HepG2 (cell line): ENCODE measurements at regions not wholly inside any gene's neighbourhood (a gene's known extent, or its start where the extent isn't known, plus 50 kb on each side); places are given as distances from the start of the nearest gene placed in this dataset.

Experiments used
- ATF7-NPFF ChIP-seq: sonication (generic); formaldehyde crosslinking; IDR thresholded peaks from 2 replicates; pipeline ENCODE4 v1.8.1; 2023; ENCODE audit warnings: mild to moderate bottlenecking, low read depth, missing genetic modification reagents, moderate library complexity
- FOXK1 ChIP-seq: sonication (generic); formaldehyde crosslinking; IDR thresholded peaks from 2 replicates; pipeline ENCODE4 v1.4.0; 2020; ENCODE audit warnings: low read depth, missing genetic modification reagents, borderline replicate concordance
- HINFP ChIP-seq: sonication (generic); formaldehyde crosslinking; IDR thresholded peaks from 2 replicates; pipeline ENCODE4 v1.4.0; 2020; ENCODE audit warnings: low read depth, mild to moderate bottlenecking, missing genetic modification reagents
- HOMEZ ChIP-seq: IDR thresholded peaks from 2 replicates; pipeline ENCODE4 v1.6.1; 2016; ENCODE audit warnings: low read depth
- ISL2 ChIP-seq: sonication (generic); formaldehyde crosslinking; IDR thresholded peaks from 2 replicates; pipeline ENCODE4 v1.5.0; 2020; ENCODE audit warnings: missing genetic modification reagents
- KLF6 ChIP-seq: IDR thresholded peaks from 2 replicates; pipeline ENCODE4 v1.8.0; 2016; ENCODE audit warnings: missing biosample characterization, missing genetic modification reagents
- MIER3 ChIP-seq: IDR thresholded peaks from 2 replicates; pipeline ENCODE4 v1.6.1; 2016; ENCODE audit warnings: missing compliant biosample characterization, borderline replicate concordance
- NFIC ChIP-seq: IDR thresholded peaks from 2 replicates; pipeline ENCODE4 v1.6.1; 2012; ENCODE audit warnings: mild to moderate bottlenecking, low read length, inconsistent platforms
- NR2F2 ChIP-seq: IDR thresholded peaks from 2 replicates; pipeline ENCODE4 v1.6.1; 2012; ENCODE audit warnings: low read depth, inconsistent platforms, borderline replicate concordance
- RXRA ChIP-seq: sonication (generic); formaldehyde crosslinking; IDR thresholded peaks from 2 replicates; pipeline ENCODE4 v1.5.1; 2020; ENCODE audit warnings: missing genetic modification reagents
- SIX1 ChIP-seq: sonication (generic); formaldehyde crosslinking; IDR thresholded peaks from 2 replicates; pipeline ENCODE4 v1.4.0; 2020; ENCODE audit warnings: missing genetic modification reagents, borderline replicate concordance
- SKIL ChIP-seq: sonication (generic); formaldehyde crosslinking; IDR thresholded peaks from 2 replicates; pipeline ENCODE4 v1.8.0; 2022; ENCODE audit warnings: missing genetic modification reagents, mild to moderate bottlenecking, moderate library complexity, borderline replicate concordance
- THRA ChIP-seq: sonication (generic); formaldehyde crosslinking; IDR thresholded peaks from 2 replicates; pipeline ENCODE4 v1.4.0; 2020; ENCODE audit warnings: missing genetic modification reagents, borderline replicate concordance
- ZBTB7B ChIP-seq: sonication (generic); formaldehyde crosslinking; IDR thresholded peaks from 2 replicates; pipeline ENCODE4 v1.4.0; 2020; ENCODE audit warnings: missing genetic modification reagents
- ZNF230 ChIP-seq: sonication (generic); formaldehyde crosslinking; IDR thresholded peaks from 2 replicates; pipeline ENCODE4 v1.4.0; 2020; ENCODE audit warnings: mild to moderate bottlenecking, missing genetic modification reagents
- ZNF576 ChIP-seq: sonication (generic); formaldehyde crosslinking; IDR thresholded peaks from 2 replicates; pipeline ENCODE4 v1.4.0; 2020; ENCODE audit warnings: mild to moderate bottlenecking, missing genetic modification reagents
- ZNF597 ChIP-seq: sonication (generic); formaldehyde crosslinking; IDR thresholded peaks from 2 replicates; pipeline ENCODE4 v1.5.0; 2020; ENCODE audit warnings: missing genetic modification reagents
- ZNF740 ChIP-seq: sonication (generic); formaldehyde crosslinking; IDR thresholded peaks from 2 replicates; pipeline ENCODE4 v1.4.0; 2020; ENCODE audit warnings: missing genetic modification reagents
- ZSCAN25 ChIP-seq: sonication (generic); formaldehyde crosslinking; IDR thresholded peaks from 2 replicates; pipeline ENCODE4 v1.8.0; 2022; ENCODE audit warnings: mild to moderate bottlenecking, missing genetic modification reagents

GRCh38 chr3:72571052-72571451, 277.2 kb downstream of the SHQ1 start (continued):
- TF ChIP-seq HOMEZ (peak; percentile 85; the same call in 1 of the 2 replicates), SKIL (CRISPR knock-in tag) (peak; percentile 57; the same call in 1 of the 2 replicates), ZNF597 (no peak), NR2F2 (peak; percentile 97), KLF6 (no peak), THRA (CRISPR knock-in tag) (no peak), ATF7-NPFF (CRISPR knock-in tag) (0 out of 2 replicates have a peak, but pooled peaks have one; percentile 44), ZNF230 (CRISPR knock-in tag) (no peak), ZSCAN25 (CRISPR knock-in tag) (no peak), NFIC (0 out of 2 replicates have a peak, but pooled peaks have one; percentile 22), ZNF740 (no peak), SIX1 (CRISPR knock-in tag) (peak; percentile 44; the same call in 1 of the 2 replicates), FOXK1 (peak; percentile 79; the same call in 1 of the 2 replicates), ZNF576 (no peak), ISL2 (CRISPR knock-in tag) (no peak), HINFP (CRISPR knock-in tag) (no peak), ZBTB7B (CRISPR knock-in tag) (peak; percentile 81; the same call in 1 of the 2 replicates), MIER3 (peak; percentile 33), RXRA (peak; percentile 55; the same call in 1 of the 2 replicates)
